Stomach (tissue), 4 donors: ENCODE measurements at regions not wholly inside any gene's neighbourhood (a gene's known extent, or its start where the extent isn't known, plus 50 kb on each side); places are given as distances from the start of the nearest gene placed in this dataset.

Experiments used
- EP300 ChIP-seq: sonication (generic); formaldehyde crosslinking; IDR thresholded peaks from one replicate; pipeline ENCODE4 v1.6.1; 2017; ENCODE audit warnings: antibody characterized with exemption
- POLR2A ChIP-seq, 4 donors: fragments of 450-650 bp; IDR thresholded peaks; one replicate each; pipeline ENCODE4 v1.6.1; 2016; ENCODE audit warnings: antibody characterized with exemption in 4 of 4, control low read depth in 2 of 4, mild to moderate bottlenecking in 1 of 4, moderate library complexity in 1 of 4
- POLR2AphosphoS5 ChIP-seq, 3 donors: sonication (generic); formaldehyde crosslinking; IDR thresholded peaks; one replicate each; pipeline ENCODE4 v1.6.1; 2016; ENCODE audit warnings: antibody characterized with exemption in 3 of 3
- TF ChIP-seq, protein P1 (sequence below), 7 experiments: fragments of 450-650 bp in 4 of 7; fragments of 200-600 bp in 3 of 7; sonication (generic) in 3 of 7; IDR thresholded peaks; one replicate each; pipeline ENCODE4 v1.5.1; 2016 to 2019; ENCODE audit warnings: antibody characterized with exemption in 7 of 7, control low read depth in 2 of 7, mild to moderate bottlenecking in 1 of 7

DNA sequence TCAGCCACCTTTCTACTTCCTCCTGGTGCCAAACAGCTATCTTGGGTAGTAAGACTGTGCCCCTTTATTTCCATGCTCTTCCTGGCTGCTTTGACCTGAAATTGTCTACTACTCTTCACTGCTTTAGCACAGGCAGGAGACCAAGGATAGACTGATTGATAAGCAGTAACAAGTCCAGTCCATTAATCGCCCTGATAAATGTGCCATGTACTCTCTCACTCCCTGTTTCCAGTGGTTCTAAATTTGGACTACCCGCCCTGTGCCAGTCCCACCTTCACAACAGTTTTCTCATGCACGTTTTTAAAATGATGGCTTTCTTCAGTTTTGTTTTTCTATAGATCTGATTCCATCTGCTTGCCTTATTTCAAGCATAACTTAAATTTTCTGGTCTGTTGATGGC lies 189.6 kb upstream of the RBMS1 start:
- no peak for TF ChIP-seq POLR2A (IDR thresholded peaks at IDR 0.05)
- TF ChIP-seq, protein P1, sequence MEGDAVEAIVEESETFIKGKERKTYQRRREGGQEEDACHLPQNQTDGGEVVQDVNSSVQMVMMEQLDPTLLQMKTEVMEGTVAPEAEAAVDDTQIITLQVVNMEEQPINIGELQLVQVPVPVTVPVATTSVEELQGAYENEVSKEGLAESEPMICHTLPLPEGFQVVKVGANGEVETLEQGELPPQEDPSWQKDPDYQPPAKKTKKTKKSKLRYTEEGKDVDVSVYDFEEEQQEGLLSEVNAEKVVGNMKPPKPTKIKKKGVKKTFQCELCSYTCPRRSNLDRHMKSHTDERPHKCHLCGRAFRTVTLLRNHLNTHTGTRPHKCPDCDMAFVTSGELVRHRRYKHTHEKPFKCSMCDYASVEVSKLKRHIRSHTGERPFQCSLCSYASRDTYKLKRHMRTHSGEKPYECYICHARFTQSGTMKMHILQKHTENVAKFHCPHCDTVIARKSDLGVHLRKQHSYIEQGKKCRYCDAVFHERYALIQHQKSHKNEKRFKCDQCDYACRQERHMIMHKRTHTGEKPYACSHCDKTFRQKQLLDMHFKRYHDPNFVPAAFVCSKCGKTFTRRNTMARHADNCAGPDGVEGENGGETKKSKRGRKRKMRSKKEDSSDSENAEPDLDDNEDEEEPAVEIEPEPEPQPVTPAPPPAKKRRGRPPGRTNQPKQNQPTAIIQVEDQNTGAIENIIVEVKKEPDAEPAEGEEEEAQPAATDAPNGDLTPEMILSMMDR (IDR thresholded peaks at IDR 0.05): no peak
- no peak for TF ChIP-seq EP300
- TF ChIP-seq POLR2AphosphoS5 (IDR thresholded peaks at IDR 0.05): no peak
